K562 (cell line): ENCODE measurements at regions not wholly inside any gene's neighbourhood (a gene's known extent, or its start where the extent isn't known, plus 50 kb on each side); places are given as distances from the start of the nearest gene placed in this dataset.

ENCODE experiments used
- CTCF ChIP-seq, 3 experiments: IDR thresholded peaks in 2 of 3; conservative IDR thresholded peaks in 1 of 3; 2 replicates each; pipeline ENCODE4 v1.5.1; 2011 to 2012; ENCODE audit warnings: low read length in 3 of 3, mild to moderate bottlenecking in 3 of 3, control low read depth in 2 of 3, improper control_type of control experiment in 1 of 3, inconsistent platforms in 1 of 3, low read depth in 1 of 3, mixed read lengths in 1 of 3, moderate library complexity in 1 of 3; ENCODE audit not compliant: insufficient read depth in 2 of 3
- GTF2A2 ChIP-seq: IDR thresholded peaks from 2 replicates; pipeline ENCODE4 v1.6.1; 2016; ENCODE audit warnings: mild to moderate bottlenecking, missing genetic modification characterization, missing compliant biosample characterization
- GTF3C2 ChIP-seq: IDR thresholded peaks from 3 replicates; pipeline ENCODE4 v1.6.1; 2011; ENCODE audit warnings: borderline replicate concordance, mild to moderate bottlenecking, moderate library complexity; ENCODE audit not compliant: insufficient read length; ENCODE audit errors: extremely low read depth
- MAFK ChIP-seq: IDR thresholded peaks from 2 replicates; pipeline ENCODE4 v1.6.1; 2011; ENCODE audit warnings: low read length, improper control_type of control experiment
- RFX5 ChIP-seq: IDR thresholded peaks from 2 replicates; pipeline ENCODE4 v1.6.1; 2011; ENCODE audit warnings: low read depth, mild to moderate bottlenecking, improper control_type of control experiment, low read length
- ZKSCAN1 ChIP-seq: fragments of 150-350 bp; IDR thresholded peaks from 2 replicates; pipeline ENCODE4 v1.6.1; 2016; ENCODE audit warnings: low read depth, low read length
- ZNF780A ChIP-seq: fragments of 250-450 bp; sonication (Bioruptor Pico); IDR thresholded peaks from 2 replicates; pipeline ENCODE4 v1.5.0; 2021; ENCODE audit warnings: mild to moderate bottlenecking

- TF ChIP-seq ZNF780A (CRISPR knock-in tag) (no peak), CTCF (IDR thresholded peaks at IDR 0.05 in 2 of 3, conservative IDR thresholded peaks at IDR 0.05 in 1 of 3; ENCODE audit: insufficient read depth in 2 of 3, low read depth in 1 of 3, low read length in 3 of 3) (no peak), MAFK (no peak), GTF3C2 (no peak), ZKSCAN1 (no peak), RFX5 (no peak), GTF2A2 (tag) (no peak)
Observed at GRCh38 chr2:19504400-19505198, 146.2 kb upstream of the OSR1 start.
